ENCODE measurements at regions not wholly inside any gene's neighbourhood (a gene's known extent, or its start where the extent isn't known, plus 50 kb on each side); places are given as distances from the start of the nearest gene placed in this dataset.

DNA sequence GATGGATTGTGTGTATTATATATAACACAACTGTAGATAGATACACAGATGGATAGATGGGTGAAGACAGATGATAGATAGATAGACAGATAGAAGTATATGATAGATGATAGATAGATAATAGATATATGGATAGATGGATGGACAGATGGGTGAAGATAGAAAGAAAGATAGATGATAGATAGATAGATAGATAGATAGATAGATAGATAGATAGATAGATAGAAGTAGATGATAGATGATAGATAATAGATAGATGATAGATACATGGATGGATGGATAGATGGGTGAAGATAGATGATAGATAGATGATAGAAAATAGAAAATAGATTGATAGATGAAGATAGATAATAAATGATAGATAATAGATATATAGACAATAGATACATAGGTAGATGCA, 83.3 kb downstream of the FOXF2 start:
- DNase-seq (ENCODE audit: extremely low spot score, unreplicated experiment), result no peak
- no peak overlapping the region for H3K4me3 Mint-ChIP-seq
- peaks cover 5% of the 10 kb centered on the region for H3K4me1 Mint-ChIP-seq (ENCODE audit: unreplicated experiment)
- H3K36me3 Mint-ChIP-seq, result no peaks in the 10 kb centered on the region
- H3K27me3 Mint-ChIP-seq, result peaks cover 20% of the 10 kb centered on the region
- TF ChIP-seq, protein P1, sequence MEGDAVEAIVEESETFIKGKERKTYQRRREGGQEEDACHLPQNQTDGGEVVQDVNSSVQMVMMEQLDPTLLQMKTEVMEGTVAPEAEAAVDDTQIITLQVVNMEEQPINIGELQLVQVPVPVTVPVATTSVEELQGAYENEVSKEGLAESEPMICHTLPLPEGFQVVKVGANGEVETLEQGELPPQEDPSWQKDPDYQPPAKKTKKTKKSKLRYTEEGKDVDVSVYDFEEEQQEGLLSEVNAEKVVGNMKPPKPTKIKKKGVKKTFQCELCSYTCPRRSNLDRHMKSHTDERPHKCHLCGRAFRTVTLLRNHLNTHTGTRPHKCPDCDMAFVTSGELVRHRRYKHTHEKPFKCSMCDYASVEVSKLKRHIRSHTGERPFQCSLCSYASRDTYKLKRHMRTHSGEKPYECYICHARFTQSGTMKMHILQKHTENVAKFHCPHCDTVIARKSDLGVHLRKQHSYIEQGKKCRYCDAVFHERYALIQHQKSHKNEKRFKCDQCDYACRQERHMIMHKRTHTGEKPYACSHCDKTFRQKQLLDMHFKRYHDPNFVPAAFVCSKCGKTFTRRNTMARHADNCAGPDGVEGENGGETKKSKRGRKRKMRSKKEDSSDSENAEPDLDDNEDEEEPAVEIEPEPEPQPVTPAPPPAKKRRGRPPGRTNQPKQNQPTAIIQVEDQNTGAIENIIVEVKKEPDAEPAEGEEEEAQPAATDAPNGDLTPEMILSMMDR (conservative IDR thresholded peaks at IDR 0.05), result no peak
- peaks cover 7% of the 10 kb centered on the region for H3K9me3 Mint-ChIP-seq
- no peak overlapping the region for H3K27ac Mint-ChIP-seq

DNA sequence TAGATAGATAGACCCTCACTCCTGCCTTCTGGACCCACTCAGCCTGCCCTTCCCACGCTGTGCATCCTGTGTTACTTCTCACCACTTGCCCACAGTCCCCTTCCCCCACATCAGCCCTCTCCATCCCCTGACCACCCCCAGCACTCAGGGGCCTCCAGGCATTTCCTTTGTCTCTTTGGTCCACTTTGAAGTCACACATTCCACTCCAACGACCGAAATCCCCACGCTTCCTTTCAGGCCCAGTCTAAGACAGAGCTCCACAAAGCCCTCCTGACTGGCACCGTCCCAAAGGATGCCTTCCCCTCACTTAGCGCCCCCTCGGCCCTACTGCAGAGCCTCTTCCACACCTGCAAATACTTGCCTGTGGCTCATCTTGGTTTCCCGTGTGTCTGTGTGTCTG, 83.8 kb downstream of the FOXF2 start:
- Mint-ChIP-seq H3K4me3 (no peak overlapping the region), H3K27me3 (peaks cover 16% of the 10 kb centered on the region), H3K27ac (no peak overlapping the region), H3K36me3 (no peaks in the 10 kb centered on the region), H3K4me1 (ENCODE audit: unreplicated experiment) (peaks cover 5% of the 10 kb centered on the region), H3K9me3 (peaks cover 1% of the 10 kb centered on the region)
- TF ChIP-seq, protein P1 (conservative IDR thresholded peaks at IDR 0.05), result no peak
- no peak for DNase-seq (ENCODE audit: extremely low spot score, unreplicated experiment)

DNA sequence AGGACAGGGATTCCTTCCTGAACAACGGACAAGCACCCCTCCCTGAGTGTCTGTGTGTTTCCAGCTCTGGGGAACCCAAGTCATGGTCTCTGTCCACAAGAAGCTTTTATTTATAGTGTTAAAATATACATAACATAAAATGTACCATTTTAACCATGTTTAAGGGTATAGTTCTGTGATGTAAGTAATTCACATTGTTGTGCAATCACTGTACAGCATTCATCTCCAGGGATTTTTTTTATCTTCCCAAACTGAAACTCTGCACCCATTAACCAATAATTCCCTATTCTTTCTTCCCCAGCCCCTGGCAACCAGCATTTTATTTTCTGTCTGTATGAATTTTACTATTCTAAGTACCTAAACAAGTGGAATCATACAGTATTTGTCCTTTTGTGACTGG, 84.2 kb downstream of the FOXF2 start:
- Mint-ChIP-seq H3K36me3 (no peaks in the 10 kb centered on the region), H3K4me3 (no peak overlapping the region), H3K27me3 (peaks cover 14% of the 10 kb centered on the region), H3K27ac (no peak overlapping the region), H3K9me3 (no peaks in the 10 kb centered on the region), H3K4me1 (ENCODE audit: unreplicated experiment) (peaks cover 5% of the 10 kb centered on the region)
- TF ChIP-seq, protein P1 (conservative IDR thresholded peaks at IDR 0.05), result no peak
- no peak for DNase-seq (ENCODE audit: extremely low spot score, unreplicated experiment)

DNA sequence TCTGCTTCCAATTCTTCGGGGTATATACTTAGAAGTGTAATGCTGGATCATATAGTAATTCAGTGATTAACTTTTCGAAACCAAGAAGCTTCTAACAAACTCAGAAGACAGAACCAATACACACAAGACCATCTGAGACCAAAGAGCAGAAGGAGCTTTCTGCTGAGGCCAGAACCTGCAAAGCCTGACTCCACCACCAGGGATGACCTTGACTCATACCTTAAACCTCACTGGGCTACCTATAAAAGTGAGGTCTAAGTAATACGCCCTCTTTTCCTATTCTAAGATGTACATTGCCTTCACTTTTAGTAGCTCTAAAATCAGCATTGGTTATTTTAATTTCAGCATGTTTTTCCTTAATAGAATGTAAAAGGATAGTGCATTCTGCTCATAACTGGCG, 84.8 kb downstream of the FOXF2 start:
- H3K4me3 Mint-ChIP-seq, result no peak overlapping the region
- no peak overlapping the region for H3K27ac Mint-ChIP-seq
- no peaks in the 10 kb centered on the region for H3K36me3 Mint-ChIP-seq
- TF ChIP-seq, protein P1 (conservative IDR thresholded peaks at IDR 0.05), result peak; percentile 45
- H3K4me1 Mint-ChIP-seq (ENCODE audit: unreplicated experiment), result peaks cover 5% of the 10 kb centered on the region
- no peaks in the 10 kb centered on the region for H3K9me3 Mint-ChIP-seq
- no peak for DNase-seq (ENCODE audit: extremely low spot score, unreplicated experiment)
- H3K27me3 Mint-ChIP-seq, result peaks cover 11% of the 10 kb centered on the region

DNA sequence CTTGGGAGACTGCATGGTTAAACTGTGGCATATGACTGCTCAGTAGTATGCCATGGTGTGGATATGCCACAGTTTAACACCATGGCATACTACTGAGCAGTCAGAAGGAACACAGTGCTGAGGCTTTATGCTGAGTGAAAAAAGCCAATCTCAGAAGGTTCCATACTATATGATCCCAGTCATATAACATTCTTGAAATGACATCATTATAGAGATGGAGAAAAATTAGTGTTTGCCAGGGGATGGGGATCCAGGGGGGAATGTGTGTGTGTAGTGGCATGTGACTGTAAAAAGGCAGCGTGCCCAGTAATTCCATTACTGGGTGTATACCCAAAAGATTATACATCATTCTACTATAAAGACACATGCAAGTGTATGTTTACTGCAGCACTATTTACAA, 85.8 kb downstream of the FOXF2 start:
- Mint-ChIP-seq H3K9me3 (no peaks in the 10 kb centered on the region), H3K27ac (no peak overlapping the region), H3K4me3 (no peak overlapping the region), H3K4me1 (ENCODE audit: unreplicated experiment) (peaks cover 5% of the 10 kb centered on the region), H3K36me3 (no peaks in the 10 kb centered on the region), H3K27me3 (peaks cover 8% of the 10 kb centered on the region)
- no peak for DNase-seq (ENCODE audit: extremely low spot score, unreplicated experiment)
- TF ChIP-seq, protein P1 (conservative IDR thresholded peaks at IDR 0.05), result no peak

All from type B pancreatic cell (in vitro differentiated cells).